ENCODE measurements at regions not wholly inside any gene's neighbourhood (a gene's known extent, or its start where the extent isn't known, plus 50 kb on each side); places are given as distances from the start of the nearest gene placed in this dataset.

DNA sequence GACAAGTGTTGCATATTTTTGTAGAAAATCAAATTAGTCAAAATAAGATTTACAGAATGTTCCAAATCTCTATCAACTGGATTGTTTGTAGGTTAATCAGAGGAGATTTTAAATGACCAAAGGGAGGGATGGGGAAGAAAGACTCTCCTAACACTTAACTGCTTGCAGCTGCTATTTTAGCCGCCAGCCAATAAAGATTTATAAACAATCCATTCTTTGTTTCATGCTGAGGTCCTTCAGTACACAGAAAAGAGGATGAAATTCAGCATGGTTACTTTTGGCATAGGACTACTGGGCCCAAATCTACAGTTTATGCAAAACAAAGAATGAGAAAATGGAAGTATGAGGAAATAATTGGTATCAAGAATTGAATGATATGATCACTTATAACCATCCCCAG lies 86.4 kb upstream of the FN1 start:
- ChIA-PET POLR2A (ENCODE audit: low non-redundant PET) (no interaction called here), CTCF (no interaction called here)
- H3K27ac ChIP-seq: no peak overlapping the region
- DNase-seq (ENCODE audit: low spot score): no peak
- TF ChIP-seq, protein P1, sequence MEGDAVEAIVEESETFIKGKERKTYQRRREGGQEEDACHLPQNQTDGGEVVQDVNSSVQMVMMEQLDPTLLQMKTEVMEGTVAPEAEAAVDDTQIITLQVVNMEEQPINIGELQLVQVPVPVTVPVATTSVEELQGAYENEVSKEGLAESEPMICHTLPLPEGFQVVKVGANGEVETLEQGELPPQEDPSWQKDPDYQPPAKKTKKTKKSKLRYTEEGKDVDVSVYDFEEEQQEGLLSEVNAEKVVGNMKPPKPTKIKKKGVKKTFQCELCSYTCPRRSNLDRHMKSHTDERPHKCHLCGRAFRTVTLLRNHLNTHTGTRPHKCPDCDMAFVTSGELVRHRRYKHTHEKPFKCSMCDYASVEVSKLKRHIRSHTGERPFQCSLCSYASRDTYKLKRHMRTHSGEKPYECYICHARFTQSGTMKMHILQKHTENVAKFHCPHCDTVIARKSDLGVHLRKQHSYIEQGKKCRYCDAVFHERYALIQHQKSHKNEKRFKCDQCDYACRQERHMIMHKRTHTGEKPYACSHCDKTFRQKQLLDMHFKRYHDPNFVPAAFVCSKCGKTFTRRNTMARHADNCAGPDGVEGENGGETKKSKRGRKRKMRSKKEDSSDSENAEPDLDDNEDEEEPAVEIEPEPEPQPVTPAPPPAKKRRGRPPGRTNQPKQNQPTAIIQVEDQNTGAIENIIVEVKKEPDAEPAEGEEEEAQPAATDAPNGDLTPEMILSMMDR (conservative IDR thresholded peaks at IDR 0.05; ENCODE audit: low read depth): no peak

DNA sequence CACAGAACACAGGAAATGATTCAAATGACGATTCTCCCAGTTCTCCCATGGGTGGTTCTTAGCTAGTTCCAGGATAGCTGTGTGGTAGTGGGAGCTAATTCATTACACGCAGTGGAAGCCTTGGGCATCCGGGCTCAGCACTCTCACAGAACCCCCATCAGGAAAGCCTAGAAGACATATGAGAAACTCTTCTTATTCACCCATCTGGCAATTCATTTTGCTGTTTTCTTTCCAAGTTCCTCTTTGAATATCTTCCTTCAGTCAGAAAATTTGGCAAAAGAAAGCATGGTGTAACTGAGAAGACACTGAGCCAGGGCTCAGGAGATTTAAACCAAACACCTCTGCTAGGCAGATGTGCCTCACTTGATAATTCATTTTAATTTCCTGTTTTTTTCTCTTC lies 85.2 kb upstream of the FN1 start:
- no peak for DNase-seq (ENCODE audit: low spot score)
- H3K27ac ChIP-seq: no peak overlapping the region
- POLR2A ChIA-PET (ENCODE audit: low non-redundant PET): no interaction called here
- TF ChIP-seq, protein P1 (conservative IDR thresholded peaks at IDR 0.05; ENCODE audit: low read depth): no peak
- CTCF ChIA-PET: no interaction called here

DNA sequence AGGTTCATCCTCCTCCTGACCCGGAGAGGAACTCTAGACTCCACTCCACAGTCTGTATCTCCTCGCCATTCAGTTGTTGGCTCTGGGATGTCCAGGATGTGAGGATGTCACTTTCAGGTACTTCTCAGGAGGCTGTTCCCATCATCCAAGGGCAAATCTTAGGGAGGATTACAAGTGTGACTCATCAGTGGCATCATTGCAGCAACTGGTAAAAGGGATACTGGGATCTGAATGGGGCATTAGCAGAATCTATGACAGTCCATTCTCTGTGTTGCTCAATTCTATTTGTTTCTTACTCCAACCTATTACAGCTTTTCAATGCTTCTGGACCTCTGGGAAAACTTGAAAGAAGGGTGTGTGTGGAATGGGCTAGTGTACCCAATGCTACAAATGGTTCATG lies 81.5 kb upstream of the FN1 start:
- no peak for DNase-seq (ENCODE audit: low spot score)
- CTCF ChIA-PET: no interaction called here
- POLR2A ChIA-PET (ENCODE audit: low non-redundant PET): no interaction called here
- H3K27ac ChIP-seq: no peak overlapping the region
- TF ChIP-seq, protein P1 (conservative IDR thresholded peaks at IDR 0.05; ENCODE audit: low read depth): no peak

DNA sequence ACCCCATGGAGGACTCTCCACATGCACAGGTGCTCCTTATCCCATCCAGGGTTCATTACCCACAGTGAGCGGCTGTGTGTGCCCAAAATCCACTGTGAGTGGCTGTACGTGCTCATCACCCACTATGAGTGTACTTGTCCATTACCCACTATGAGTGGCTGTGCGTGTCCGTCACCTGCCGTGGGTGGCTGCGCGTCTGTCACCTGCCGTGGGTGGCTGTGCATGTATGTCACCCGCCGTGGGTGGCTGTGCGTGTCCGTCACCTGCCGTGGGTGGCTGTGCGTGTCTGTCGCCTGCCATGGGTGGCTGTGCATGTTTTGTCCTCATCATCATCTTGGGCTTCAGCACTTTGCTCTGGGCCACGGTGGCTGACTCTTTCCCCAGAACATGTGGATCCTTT lies 78.6 kb upstream of the FN1 start:
- ChIA-PET POLR2A (ENCODE audit: low non-redundant PET) (no interaction called here), CTCF (no interaction called here)
- TF ChIP-seq, protein P1 (conservative IDR thresholded peaks at IDR 0.05; ENCODE audit: low read depth): no peak
- no peak for DNase-seq (ENCODE audit: low spot score)
- no peak overlapping the region for H3K27ac ChIP-seq

DNA sequence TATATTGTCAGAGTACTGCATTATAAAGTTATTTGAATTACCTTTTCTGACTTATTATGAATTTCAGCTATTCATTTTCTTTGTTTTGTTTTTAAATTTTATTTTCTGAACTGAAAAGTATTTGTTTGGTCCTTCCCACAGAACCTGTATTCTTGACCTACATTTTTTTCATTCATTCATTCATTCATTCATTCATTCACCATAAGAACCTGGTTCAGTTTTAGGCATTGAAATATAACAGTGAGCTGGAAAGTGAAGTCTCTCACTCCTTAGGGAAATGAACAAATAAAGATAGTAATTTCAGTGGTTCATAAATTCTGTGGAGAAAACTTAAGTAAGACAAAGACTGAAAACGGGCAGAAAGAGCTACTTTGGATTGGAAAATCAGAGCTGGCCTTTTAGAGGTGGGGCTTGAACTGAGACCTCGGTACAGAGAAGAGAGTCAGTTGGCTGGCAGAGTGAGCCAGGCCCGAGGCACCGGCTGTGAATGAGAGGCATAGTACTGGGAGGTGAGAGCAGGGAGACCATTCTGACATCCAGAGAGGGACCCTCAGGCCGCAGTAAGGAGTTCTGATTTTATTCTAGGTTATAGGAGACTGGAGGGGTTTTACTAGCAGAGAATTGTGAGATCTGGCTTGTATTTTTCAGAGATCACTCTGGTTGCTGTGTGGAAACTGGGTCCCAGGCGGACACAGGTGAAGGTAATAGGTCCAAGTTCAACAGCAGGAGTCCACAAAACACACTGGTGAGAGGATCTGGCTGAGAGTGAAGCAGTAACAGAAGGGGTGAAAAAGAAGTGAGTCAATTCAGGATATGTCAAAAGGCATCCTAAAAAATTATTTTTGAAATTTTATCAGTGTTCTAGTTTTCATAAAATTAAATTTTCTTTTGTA lies 75.8 kb upstream of the FN1 start:
- POLR2A ChIA-PET (ENCODE audit: low non-redundant PET): no interaction called here
- no peak for DNase-seq (ENCODE audit: low spot score)
- H3K27ac ChIP-seq: no peak overlapping the region
- CTCF ChIA-PET: interaction anchor here (0.5 to 0.6 kb wide), 2 partner anchors 37 to 1448 kb away, joined by 3 to 4 read pairs; no protein-coding TSS in a partner anchor
- TF ChIP-seq, protein P1 (conservative IDR thresholded peaks at IDR 0.05; ENCODE audit: low read depth): no peak

DNA sequence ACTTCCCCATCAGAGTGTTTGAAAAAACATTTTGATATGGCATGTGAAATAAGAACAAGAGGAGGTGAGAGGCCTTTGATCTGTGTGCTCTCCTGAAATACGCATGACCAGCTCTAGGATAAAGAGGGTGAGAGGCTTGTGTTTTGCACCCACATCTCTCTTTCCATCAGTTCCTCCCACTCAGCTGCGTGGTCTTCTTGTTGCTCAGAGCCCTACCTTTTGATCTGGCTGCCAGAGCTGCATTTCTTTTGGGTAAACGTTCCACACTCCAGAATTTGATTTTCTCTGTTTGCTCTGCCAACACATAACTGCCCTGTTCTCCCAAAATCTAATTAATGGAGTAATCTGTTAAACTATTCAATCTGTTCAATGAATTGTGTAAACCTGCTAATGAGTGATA lies 72.0 kb upstream of the FN1 start:
- ChIA-PET POLR2A (ENCODE audit: low non-redundant PET) (no interaction called here), CTCF (no interaction called here)
- H3K27ac ChIP-seq: no peak overlapping the region
- TF ChIP-seq, protein P1 (conservative IDR thresholded peaks at IDR 0.05; ENCODE audit: low read depth): no peak
- no peak for DNase-seq (ENCODE audit: low spot score)
